COLO829 (cell line): ENCODE measurements at regions not wholly inside any gene's neighbourhood (a gene's known extent, or its start where the extent isn't known, plus 50 kb on each side); places are given as distances from the start of the nearest gene placed in this dataset.

Source experiments
- DNase-seq: peaks from one replicate; pipeline ENCODE4 v3.0.0; 2012; ENCODE audit warnings: low spot score

DNA sequence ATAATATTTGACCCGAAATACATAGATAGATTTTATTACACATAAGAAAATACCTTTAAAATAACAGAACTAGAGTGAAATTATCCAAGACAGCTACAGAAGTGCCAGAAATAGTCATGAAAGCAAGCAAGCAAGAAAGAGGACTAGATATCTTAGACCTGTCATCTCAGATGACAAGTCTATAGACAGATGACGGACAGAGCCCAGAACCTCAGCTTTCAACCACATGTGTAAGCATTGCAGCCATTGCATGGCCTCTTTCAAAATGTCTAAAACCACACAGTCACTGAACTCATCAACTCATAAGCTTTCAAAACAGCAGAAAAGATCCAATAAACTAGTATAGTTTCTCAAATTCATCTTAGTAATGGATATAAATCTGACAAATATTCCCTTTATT, 59.8 kb upstream of the FHIT start:
- DNase-seq = no peak

GRCh38 chr3:61315871-61316270, 64.6 kb upstream of the FHIT start:
- DNase-seq = peak; percentile 20

- DNase-seq = no peak
Observed at GRCh38 chr3:61323094-61323493, 71.8 kb upstream of the FHIT start.

GRCh38 chr3:61331929-61332552, 80.8 kb upstream of the FHIT start:
- no peak for DNase-seq

DNA sequence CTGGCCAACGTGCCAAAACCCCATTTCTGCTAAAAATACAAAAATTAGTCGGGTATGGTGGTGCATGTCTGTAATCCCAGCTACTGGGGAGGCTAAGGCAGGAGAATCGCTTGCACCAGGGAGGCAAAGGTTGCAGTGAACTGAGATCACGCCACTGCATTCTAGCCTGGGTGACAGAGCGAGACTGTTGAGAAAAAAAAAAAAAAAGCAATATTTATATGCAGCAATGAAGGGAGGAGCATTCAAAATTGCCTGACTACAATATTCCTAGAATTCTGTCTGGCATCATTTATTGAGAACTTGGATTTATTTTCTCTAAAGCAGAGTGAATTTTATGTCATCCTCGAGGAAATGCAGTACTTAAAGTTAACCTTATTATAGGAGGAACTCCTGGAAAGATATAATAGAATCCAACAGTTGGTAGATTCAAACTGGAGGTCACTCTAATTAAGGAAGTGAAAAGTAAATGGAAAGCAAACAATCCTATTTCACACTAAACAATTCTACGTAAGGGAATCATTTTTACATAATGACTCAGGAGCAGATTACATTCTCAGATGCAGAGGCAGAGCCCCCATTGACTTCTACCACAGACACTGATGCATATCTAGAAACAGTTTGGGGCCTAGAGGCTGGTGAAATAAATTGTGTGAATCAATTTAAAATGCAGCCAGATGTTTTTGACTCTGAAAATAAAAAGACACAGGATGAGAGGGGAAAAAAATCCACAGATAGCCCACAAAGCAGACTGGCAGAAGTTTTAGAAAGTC, 82.1 kb upstream of the FHIT start:
- DNase-seq = no peak

DNA sequence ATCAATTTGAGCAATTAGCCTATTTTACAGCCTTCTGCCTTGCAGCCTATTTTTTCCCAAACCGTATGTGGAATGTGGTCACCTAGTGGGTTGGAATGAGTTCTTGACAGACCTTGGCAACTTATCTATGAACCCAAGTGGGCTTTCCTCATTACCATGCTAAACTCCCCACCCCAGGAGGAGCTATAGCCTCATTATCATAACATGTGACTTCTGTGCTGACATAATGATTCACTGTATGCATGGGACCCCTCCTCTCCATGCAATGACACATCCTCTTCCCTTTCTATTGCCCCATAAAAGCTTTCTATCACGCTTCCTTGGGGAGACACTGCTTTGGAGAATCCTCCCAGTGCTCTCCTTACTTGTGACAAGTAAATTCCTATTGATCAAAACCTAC, 83.5 kb upstream of the FHIT start:
- DNase-seq = no peak

DNA sequence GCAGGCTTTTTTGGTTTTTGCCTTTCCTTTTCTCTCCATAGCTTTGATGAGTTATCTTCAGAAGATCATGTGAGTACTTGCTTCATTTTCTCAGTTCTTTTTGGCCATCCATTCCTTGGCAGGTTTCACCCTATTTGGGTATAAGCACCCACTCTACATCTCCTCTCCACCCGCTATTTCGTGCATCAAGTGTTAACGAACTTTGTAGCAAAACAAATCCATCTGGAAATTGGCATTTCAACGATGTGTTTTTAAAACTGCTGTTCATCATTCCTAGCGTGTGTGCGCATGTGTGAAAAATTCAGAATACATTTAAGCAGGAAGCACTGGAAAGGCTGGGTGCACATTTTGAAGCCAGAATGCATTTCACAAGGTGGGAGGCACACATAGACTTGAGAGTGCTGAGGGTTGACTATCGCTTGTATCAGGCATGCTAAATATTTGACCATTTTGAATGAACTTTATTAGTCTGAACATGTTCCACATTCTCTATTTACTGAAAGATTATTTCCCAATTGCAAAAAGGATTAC, 89.7 kb upstream of the FHIT start:
- no peak for DNase-seq

DNA sequence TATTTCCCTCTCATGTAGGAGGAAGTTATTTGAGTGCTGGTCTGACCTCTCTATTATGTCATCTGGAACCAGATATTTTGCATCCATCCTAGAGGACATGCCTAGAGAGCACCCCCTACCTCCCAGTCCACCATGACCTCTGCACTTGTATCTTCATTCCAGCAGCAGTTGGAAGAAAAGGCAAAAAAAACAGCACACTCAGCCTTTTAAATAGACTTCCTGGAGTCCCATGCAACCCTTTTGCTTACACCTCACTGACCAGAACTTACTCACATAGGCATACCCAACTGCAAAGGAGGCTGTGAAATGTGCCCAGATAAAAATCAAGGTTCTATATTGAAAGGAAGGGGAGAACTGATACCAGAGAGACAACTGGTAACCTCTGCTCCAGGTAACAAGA, 92.3 kb upstream of the FHIT start:
- no peak for DNase-seq

DNA sequence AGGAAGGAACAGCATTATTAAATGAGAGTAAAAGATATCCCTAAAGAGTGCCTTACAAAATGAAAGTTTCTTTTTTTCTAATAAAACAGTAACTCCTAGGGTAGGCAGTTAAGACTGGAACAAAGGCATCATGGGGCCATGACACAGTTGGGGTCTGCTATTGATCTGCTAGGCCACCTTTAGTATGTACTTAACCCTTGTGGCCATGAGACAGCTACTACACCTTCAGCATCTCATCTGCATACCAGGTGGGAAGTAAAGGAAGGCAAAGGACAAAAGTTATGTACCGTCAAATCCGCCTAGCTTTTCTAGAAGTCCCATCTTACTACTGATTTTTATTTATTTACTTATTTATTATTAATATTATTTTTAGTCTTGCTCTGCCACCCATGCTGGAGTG, 93.8 kb upstream of the FHIT start:
- DNase-seq = no peak

DNA sequence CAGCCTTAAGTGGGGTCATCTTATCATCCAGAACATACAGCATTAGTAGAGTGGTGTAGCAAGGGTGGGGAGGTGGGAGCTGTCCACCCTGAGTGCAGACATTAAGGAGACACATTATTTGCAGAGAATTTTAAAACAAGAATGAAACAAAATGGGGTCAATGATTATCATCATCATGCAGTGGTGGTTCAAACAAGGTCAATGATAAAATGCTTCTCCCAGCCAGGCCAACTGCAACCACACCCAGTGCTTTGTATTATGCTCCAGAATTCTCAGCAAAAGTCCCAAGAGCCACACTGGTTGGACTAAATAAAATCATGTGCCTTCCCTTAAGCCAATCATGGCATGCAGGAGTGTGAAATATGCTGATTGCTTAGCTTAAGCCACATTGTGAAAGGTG, 96.7 kb upstream of the FHIT start:
- no peak for DNase-seq

DNA sequence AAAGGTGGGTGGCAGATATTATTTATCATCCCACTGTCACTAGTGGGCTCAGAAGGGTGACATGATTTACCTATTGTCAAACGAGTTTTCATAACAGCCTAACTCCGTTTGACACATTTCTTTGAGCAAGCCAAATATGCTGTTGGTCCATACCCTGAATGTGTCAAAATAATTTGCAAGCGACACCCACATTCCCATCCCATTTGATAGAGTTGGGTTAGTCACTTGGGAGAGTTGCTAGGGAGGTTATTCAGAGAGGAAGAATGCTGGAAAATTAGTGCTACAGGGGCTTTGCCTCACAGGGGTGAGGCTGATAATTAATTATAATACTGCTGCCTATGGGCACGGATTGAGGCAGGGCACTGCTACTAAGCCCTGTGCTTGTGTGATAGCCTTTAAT, 98.5 kb upstream of the FHIT start:
- DNase-seq = no peak

DNA sequence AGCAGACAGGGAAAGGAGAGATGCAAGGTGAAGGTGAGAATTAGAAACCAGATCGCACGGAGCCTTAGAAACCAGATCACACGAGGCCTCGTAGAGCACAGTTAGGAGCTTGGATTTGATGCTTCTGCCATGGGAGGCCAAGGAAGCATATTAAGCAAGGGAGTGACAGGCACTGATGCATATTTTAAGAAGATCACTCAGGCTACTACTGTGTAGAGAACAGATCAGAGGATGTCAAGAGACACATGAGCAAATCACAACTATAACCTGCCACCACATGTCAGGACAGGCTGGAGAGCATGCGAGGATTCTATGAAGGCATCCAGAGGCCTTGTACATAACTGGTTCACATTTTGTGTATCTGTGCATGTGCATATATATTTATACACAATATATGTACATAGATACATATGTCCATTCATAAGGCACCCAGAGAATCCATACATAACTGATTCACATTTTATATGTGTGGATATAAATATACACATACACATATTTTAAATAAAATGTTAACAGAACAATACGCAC, 99.6 kb upstream of the FHIT start:
- no peak for DNase-seq

DNA sequence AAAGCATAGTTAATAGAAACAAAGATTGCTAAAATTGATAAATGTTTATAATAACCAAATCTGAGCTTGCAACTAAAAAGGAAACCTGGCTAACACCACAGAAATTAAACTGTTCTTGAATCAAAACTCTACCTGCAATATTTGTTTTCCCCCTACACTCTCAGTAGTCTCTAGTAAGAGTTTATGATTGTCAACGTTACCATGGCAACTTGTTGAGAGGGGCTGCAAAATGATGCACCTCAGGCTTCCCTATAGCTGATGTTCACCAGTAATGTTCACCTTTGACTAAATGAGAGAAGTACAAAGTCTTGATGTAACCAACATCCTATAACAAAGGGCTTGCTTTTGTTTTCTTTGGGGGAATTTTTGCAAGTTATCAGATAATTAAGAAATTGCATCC, 101.1 kb upstream of the FHIT start:
- DNase-seq = no peak

DNA sequence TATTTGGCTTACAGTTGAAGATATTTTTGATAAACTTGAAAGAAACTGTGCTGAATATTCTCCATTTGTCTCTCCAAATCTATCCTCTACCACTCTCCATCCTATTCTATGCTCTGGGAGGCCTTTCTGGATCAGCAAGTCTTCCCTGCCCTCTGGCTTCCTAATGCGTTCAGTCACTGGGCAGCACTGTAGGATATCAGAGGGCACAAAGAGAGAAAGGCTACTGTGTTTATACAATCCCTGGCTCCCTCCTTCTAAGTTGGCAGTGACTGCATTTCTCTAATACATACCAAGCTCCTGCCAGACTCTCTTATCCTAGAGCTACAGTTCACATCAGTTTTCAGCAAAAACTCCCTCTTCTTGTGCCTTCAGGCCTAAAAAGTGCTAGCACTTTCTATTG, 102.1 kb upstream of the FHIT start:
- no peak for DNase-seq

DNA sequence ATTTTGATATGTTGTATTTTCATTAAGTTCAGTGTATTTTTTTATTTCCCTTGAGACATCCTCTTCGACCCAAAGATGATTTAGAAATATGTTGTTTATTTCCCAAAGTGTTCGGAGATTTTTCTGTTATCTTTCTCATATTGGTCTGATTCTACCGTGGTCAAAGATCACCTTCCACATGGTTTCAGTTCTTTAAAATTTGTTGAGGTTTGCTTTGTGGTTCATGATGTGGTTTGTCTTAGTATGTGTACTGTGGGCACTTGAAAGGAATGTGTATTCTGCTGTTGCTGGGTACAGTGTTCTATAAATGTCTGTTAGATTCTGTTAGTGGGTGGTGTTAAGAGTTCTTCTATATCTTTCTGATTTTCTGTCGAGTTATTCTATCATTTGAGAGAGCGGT, 103.4 kb upstream of the FHIT start:
- DNase-seq = no peak

- DNase-seq = no peak
Observed at GRCh38 chr3:61356685-61357084, 105.4 kb upstream of the FHIT start.

DNA sequence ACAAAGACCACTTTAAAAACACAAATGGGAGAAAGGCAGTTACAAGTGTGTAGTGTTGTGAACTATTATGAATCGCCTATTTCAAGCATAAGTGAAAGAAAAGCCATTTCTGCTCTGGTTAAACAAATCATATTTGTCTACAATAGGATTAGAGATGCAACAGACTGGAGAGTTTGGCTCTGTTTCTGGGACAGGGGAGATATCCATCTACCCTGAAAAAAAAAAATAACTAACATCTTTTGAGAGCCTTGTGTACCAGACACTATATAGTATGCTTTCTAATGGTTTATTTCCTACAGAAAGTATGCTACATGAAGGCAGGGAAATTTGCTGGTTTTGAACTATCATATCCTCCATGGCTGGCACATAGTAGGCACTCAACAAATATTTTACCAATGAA, 106.7 kb upstream of the FHIT start:
- DNase-seq = no peak

DNA sequence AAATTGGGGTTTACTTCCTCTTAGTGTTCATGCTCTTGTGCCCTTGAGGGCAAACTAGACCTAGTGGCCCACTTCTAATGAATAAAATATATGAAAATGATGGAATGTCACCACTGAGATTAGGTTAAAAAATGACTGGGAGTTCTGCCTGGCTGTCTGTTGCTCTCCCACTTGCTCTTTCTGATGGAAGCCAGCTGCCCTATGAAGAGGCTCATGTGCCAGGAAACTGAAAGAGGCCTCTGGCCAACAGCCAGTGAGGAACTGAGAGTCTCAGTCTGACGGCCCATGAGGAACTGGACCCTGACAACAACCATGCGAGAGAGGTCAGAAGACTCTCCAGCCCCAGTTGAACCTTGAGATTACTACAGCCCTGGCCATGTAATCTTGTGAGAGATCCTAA, 107.1 kb upstream of the FHIT start:
- no peak for DNase-seq

GRCh38 chr3:61360297-61360965, 109.2 kb upstream of the FHIT start:
- no peak for DNase-seq

GRCh38 chr3:61369678-61370077, 118.4 kb upstream of the FHIT start:
- DNase-seq = no peak

DNA sequence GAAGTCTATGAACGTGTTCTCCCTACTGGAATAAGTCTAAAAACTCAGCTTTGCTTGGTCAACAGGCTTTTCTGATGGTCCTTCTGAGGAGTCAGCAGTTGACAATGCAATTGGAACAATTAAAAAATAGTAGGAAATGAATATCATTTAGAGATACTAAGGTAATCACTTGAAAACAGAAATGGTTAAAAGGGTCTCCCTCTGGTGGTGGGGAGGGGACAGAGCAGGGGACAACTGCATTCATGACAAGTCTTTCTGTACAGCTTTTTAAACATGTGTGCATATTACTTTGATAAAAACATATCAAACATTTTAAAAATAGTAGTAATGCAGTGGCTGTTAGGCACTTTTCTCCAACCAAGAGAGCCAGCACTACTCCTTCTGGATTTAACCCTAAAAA, 119.9 kb upstream of the FHIT start:
- peak; percentile 34 for DNase-seq

- DNase-seq = no peak
Observed at GRCh38 chr3:61372723-61373122, 121.5 kb upstream of the FHIT start.

GRCh38 chr3:61378311-61378710, 127.1 kb upstream of the FHIT start:
- DNase-seq = peak; percentile 54
